Mesothelial cell of epicardium (in vitro differentiated cells): ENCODE measurements at regions not wholly inside any gene's neighbourhood (a gene's known extent, or its start where the extent isn't known, plus 50 kb on each side); places are given as distances from the start of the nearest gene placed in this dataset.

Source experiments
- DNase-seq, 2 experiments: peaks; one replicate each; pipeline ENCODE4 v3.0.0; 2021; ENCODE audit warnings: low spot score in 2 of 2; ENCODE audit not compliant: unreplicated experiment in 2 of 2
- H3K27ac Mint-ChIP-seq: 2 replicates; pipeline ENCODE4 v1.8.0; 2021; ENCODE audit warnings: mixed read lengths
- H3K27me3 Mint-ChIP-seq: 2 replicates; pipeline ENCODE4 v1.8.0; 2021; ENCODE audit warnings: low read depth, mixed read lengths
- H3K36me3 Mint-ChIP-seq: 2 replicates; pipeline ENCODE4 v1.8.0; 2021; ENCODE audit warnings: mixed read lengths
- H3K4me1 Mint-ChIP-seq: 2 replicates; pipeline ENCODE4 v1.8.0; 2021; ENCODE audit warnings: mixed read lengths
- H3K4me3 Mint-ChIP-seq: 2 replicates; pipeline ENCODE4 v1.8.0; 2021; ENCODE audit warnings: mild to moderate bottlenecking, moderate library complexity, mixed read lengths
- H3K9me3 Mint-ChIP-seq: 2 replicates; pipeline ENCODE4 v1.8.0; 2021; ENCODE audit warnings: mixed read lengths
- TF ChIP-seq, protein P1 (sequence below): fragments of 200-600 bp; sonication (generic); IDR thresholded peaks from one replicate; pipeline ENCODE4 v1.5.0; 2021; ENCODE audit warnings: antibody characterized with exemption; ENCODE audit not compliant: unreplicated experiment

DNA sequence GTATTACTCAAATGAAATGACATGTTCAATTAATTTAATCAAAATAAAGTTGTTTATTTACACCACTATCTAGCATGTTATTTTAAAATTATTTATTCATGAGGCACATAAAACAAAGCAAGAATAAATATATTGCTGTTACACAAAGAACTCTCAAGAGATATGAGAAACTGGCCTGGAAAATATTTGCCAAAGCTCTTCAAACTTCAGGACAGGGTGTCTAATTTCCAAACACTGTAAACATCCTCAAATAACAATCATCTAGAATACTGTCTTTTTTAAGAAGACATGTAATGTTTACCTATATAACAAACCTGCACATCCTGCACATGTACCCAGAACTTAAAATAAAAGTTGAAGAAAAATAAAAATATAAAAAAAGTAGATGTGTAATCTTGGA is 876.6 kb downstream of the TUSC7 start:
- TF ChIP-seq, protein P1, sequence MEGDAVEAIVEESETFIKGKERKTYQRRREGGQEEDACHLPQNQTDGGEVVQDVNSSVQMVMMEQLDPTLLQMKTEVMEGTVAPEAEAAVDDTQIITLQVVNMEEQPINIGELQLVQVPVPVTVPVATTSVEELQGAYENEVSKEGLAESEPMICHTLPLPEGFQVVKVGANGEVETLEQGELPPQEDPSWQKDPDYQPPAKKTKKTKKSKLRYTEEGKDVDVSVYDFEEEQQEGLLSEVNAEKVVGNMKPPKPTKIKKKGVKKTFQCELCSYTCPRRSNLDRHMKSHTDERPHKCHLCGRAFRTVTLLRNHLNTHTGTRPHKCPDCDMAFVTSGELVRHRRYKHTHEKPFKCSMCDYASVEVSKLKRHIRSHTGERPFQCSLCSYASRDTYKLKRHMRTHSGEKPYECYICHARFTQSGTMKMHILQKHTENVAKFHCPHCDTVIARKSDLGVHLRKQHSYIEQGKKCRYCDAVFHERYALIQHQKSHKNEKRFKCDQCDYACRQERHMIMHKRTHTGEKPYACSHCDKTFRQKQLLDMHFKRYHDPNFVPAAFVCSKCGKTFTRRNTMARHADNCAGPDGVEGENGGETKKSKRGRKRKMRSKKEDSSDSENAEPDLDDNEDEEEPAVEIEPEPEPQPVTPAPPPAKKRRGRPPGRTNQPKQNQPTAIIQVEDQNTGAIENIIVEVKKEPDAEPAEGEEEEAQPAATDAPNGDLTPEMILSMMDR, result no peak
- H3K27ac Mint-ChIP-seq, result no peak overlapping the region
- no peak for DNase-seq
- H3K9me3 Mint-ChIP-seq, result no peaks in the 10 kb centered on the region
- no peaks in the 10 kb centered on the region for H3K4me1 Mint-ChIP-seq
- no peaks in the 10 kb centered on the region for H3K27me3 Mint-ChIP-seq
- no peak overlapping the region for H3K4me3 Mint-ChIP-seq
- no peaks in the 10 kb centered on the region for H3K36me3 Mint-ChIP-seq

DNA sequence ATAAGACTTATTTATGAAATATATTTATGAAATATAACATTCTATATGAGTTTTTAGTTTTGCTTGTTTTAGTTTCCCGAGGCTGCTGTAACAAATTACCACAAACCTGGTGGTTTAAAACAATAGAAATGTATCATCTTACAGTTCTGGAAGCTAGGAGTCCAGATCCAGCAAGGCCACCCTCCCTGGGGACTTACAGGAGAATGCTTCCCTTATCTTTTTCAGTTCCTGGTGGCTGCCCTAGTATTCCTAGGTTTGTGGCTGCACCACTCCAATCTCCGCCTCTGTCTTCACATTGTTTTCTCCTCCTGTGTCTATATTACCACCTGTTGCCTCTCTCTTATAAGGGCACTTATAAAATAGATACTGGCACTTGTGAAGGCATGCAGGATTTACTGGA is 877.8 kb downstream of the TUSC7 start:
- TF ChIP-seq, protein P1, result no peak
- Mint-ChIP-seq H3K9me3 (no peaks in the 10 kb centered on the region), H3K4me1 (no peaks in the 10 kb centered on the region), H3K4me3 (no peak overlapping the region), H3K36me3 (no peaks in the 10 kb centered on the region), H3K27me3 (no peaks in the 10 kb centered on the region), H3K27ac (no peak overlapping the region)
- DNase-seq, result no peak

DNA sequence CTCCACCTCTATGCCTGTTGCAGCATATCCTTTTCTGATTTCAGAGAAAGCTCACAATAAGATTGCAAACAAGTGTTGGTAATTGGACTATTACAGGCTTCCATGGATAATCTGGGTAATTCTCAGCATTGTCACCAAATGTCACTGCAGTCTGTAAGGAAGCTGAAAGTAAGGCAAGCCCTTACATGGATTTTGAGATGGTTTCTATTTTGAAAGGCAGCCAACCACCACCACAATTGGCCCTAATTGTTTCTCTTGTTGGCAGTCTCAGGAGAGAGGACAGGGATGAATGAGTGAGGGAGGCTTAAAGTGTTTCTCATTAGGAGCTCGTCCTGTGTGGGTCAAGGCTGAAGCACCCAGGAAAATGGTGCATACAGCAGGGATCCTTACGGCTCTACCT is 879.9 kb downstream of the TUSC7 start:
- no peaks in the 10 kb centered on the region for H3K4me1 Mint-ChIP-seq
- H3K4me3 Mint-ChIP-seq, result no peak overlapping the region
- H3K9me3 Mint-ChIP-seq, result no peaks in the 10 kb centered on the region
- H3K27ac Mint-ChIP-seq, result no peak overlapping the region
- no peak for DNase-seq
- no peaks in the 10 kb centered on the region for H3K27me3 Mint-ChIP-seq
- no peaks in the 10 kb centered on the region for H3K36me3 Mint-ChIP-seq
- TF ChIP-seq, protein P1, result no peak

DNA sequence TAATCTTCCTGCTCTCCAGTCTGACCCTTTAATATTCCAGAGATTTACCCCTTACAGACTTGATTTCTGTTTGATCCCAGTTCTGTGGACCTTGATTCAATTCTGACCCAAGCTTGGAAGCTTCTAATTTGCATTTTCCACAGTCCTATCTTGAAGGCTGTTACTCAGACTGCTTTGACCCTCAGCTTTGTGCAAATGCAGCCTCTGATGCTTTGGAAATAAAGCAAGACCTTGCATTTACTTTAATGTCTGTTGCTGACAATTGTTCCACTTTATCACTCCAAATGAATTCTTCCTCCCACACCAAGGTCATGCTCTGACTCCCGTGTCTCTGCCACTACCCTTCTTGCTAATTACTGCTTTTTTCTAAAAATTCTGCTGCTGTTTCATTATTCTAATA is 886.0 kb downstream of the TUSC7 start:
- DNase-seq, result no peak
- Mint-ChIP-seq H3K36me3 (no peaks in the 10 kb centered on the region), H3K4me3 (no peak overlapping the region), H3K27ac (no peak overlapping the region), H3K27me3 (no peaks in the 10 kb centered on the region), H3K4me1 (peaks cover 11% of the 10 kb centered on the region), H3K9me3 (no peaks in the 10 kb centered on the region)
- TF ChIP-seq, protein P1, result no peak

DNA sequence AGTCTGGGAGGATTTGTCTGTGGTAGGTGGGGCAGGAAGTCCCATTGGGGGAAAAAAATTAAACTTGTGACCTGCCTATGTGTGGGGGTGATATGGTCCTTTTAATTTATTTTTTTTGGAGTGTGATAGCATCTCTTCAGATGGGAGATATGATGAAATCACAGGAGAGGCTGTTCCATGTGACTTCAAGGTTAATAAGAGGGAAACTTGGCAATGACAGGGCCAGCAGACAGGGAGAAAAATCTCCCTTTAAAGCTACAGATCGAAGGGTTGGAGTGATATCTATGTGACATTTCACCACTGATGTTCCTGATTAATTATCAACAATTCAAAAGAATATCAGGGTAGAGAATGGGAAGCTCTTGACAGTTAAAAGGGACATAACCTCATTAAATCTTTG is 886.9 kb downstream of the TUSC7 start:
- Mint-ChIP-seq H3K36me3 (no peaks in the 10 kb centered on the region), H3K4me3 (no peak overlapping the region), H3K27me3 (no peaks in the 10 kb centered on the region), H3K9me3 (no peaks in the 10 kb centered on the region), H3K4me1 (peaks cover 11% of the 10 kb centered on the region), H3K27ac (no peak overlapping the region)
- DNase-seq, result no peak
- TF ChIP-seq, protein P1, result no peak

DNA sequence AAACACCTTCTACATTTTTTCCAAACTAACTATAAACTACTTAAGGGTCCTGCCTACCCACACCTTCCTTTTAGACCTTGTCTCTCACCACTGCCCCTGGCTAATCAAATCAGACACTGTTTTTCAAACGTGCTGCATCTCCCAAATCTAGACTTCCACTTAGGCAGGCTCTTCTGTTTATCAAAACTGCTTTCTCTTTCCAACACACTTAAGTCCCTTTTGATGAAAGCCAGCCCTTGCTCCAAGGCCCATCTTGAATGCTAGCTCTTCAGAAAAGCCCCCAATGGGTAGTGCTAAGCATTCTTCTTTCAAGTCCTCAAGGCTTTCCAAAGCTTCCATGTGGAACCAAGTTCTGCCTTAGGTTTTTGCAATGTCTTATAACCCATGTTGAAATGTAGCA is 888.3 kb downstream of the TUSC7 start:
- H3K4me3 Mint-ChIP-seq, result no peak overlapping the region
- TF ChIP-seq, protein P1, result no peak
- no peaks in the 10 kb centered on the region for H3K9me3 Mint-ChIP-seq
- H3K27ac Mint-ChIP-seq, result no peak overlapping the region
- H3K27me3 Mint-ChIP-seq, result no peaks in the 10 kb centered on the region
- no peak for DNase-seq
- no peaks in the 10 kb centered on the region for H3K36me3 Mint-ChIP-seq
- peaks cover 16% of the 10 kb centered on the region for H3K4me1 Mint-ChIP-seq
